ENCODE measurements at regions not wholly inside any gene's neighbourhood (a gene's known extent, or its start where the extent isn't known, plus 50 kb on each side); places are given as distances from the start of the nearest gene placed in this dataset.

GRCh38 chr19:27754700-27755099, 1458.3 kb downstream of the UQCRFS1 start:
- no TSS peak for BruUV-seq (replicated peaks)
- ChIA-PET POLR2A (ENCODE audit: unreplicated experiment) (no interaction called here), CTCF (no interaction called here)
- no peaks in the 10 kb centered on the region for H3K9me2 ChIP-seq (ENCODE audit: insufficient read depth)
- H3K9me3 ChIP-seq (ENCODE audit: insufficient read depth, low read depth), result no peaks in the 10 kb centered on the region
- TF ChIP-seq EZH2 (IDR thresholded peaks at IDR 0.05; ENCODE audit: low read depth) (no peak), CTCF (conservative IDR thresholded peaks at IDR 0.05) (no peak)
- H2AFZ ChIP-seq, result no peak overlapping the region
- H3F3A ChIP-seq (ENCODE audit: insufficient read depth, low read depth), result no peaks in the 10 kb centered on the region
- no peak overlapping the region for H3K27ac ChIP-seq
- no peaks in the 10 kb centered on the region for H3K79me2 ChIP-seq (ENCODE audit: low read depth)
- no peak overlapping the region for H3K4me2 ChIP-seq
- intact Hi-C loops (cut with micrococcal nuclease; ENCODE audit: unreplicated experiment), result no loop called here
- no peaks in the 10 kb centered on the region for H3K4me1 ChIP-seq (replicated peaks; ENCODE audit: insufficient read depth)
- H3K27me3 ChIP-seq (ENCODE audit: insufficient read depth, low read depth), result no peaks in the 10 kb centered on the region
- DNase-seq, result no peak
- no peaks in the 10 kb centered on the region; the same call in 1 of the 2 replicates for H4K20me1 ChIP-seq (ENCODE audit: insufficient read depth)
- H3K36me3 ChIP-seq (ENCODE audit: low read depth), result no peaks in the 10 kb centered on the region
- H3K4me3 ChIP-seq, result no peak overlapping the region

- Histone ChIP-seq H3K4me1 (replicated peaks; ENCODE audit: insufficient read depth) (no peaks in the 10 kb centered on the region), H3K9me2 (ENCODE audit: insufficient read depth) (no peaks in the 10 kb centered on the region), H3K27me3 (ENCODE audit: insufficient read depth, low read depth) (no peaks in the 10 kb centered on the region), H3K9me3 (ENCODE audit: insufficient read depth, low read depth) (no peaks in the 10 kb centered on the region), H3K4me3 (no peak overlapping the region), H3F3A (ENCODE audit: insufficient read depth, low read depth) (no peaks in the 10 kb centered on the region), H3K27ac (no peak overlapping the region), H3K4me2 (no peak overlapping the region), H2AFZ (no peak overlapping the region), H3K36me3 (ENCODE audit: low read depth) (no peaks in the 10 kb centered on the region), H4K20me1 (ENCODE audit: insufficient read depth) (no peaks in the 10 kb centered on the region; the same call in 1 of the 2 replicates), H3K79me2 (ENCODE audit: low read depth) (no peaks in the 10 kb centered on the region)
- ChIA-PET POLR2A (ENCODE audit: unreplicated experiment) (no interaction called here), CTCF (no interaction called here)
- no peak for DNase-seq
- intact Hi-C loops (cut with micrococcal nuclease; ENCODE audit: unreplicated experiment), result no loop called here
- no TSS peak for BruUV-seq (replicated peaks)
- TF ChIP-seq EZH2 (IDR thresholded peaks at IDR 0.05; ENCODE audit: low read depth) (no peak), CTCF (conservative IDR thresholded peaks at IDR 0.05) (no peak)
Measured at GRCh38 chr19:27753622-27754021, 1459.3 kb downstream of the UQCRFS1 start.

GRCh38 chr19:27752530-27753184, 1460.3 kb downstream of the UQCRFS1 start:
- Histone ChIP-seq H3K4me2 (no peak overlapping the region), H3F3A (ENCODE audit: insufficient read depth, low read depth) (no peaks in the 10 kb centered on the region), H3K79me2 (ENCODE audit: low read depth) (no peaks in the 10 kb centered on the region), H3K4me3 (no peak overlapping the region), H4K20me1 (ENCODE audit: insufficient read depth) (no peaks in the 10 kb centered on the region; the same call in 1 of the 2 replicates), H3K4me1 (replicated peaks; ENCODE audit: insufficient read depth) (no peaks in the 10 kb centered on the region), H3K27me3 (ENCODE audit: insufficient read depth, low read depth) (no peaks in the 10 kb centered on the region), H3K27ac (no peak overlapping the region), H3K9me2 (ENCODE audit: insufficient read depth) (no peaks in the 10 kb centered on the region), H3K9me3 (ENCODE audit: insufficient read depth, low read depth) (no peaks in the 10 kb centered on the region), H2AFZ (no peak overlapping the region), H3K36me3 (ENCODE audit: low read depth) (no peaks in the 10 kb centered on the region)
- BruUV-seq (replicated peaks), result no TSS peak
- POLR2A ChIA-PET (ENCODE audit: unreplicated experiment), result no interaction called here
- no peak for DNase-seq
- intact Hi-C loops (cut with micrococcal nuclease; ENCODE audit: unreplicated experiment), result no loop called here
- no peak for TF ChIP-seq CTCF (conservative IDR thresholded peaks at IDR 0.05)
- TF ChIP-seq EZH2 (IDR thresholded peaks at IDR 0.05; ENCODE audit: low read depth), result no peak
- CTCF ChIA-PET, result no interaction called here

All from PC-9 (cell line).